CD4-positive, alpha-beta T cell treated with Interleukin-12 subunit alpha and Interleukin-12 subunit beta, for 1 hour (primary cell): ENCODE measurements at regions not wholly inside any gene's neighbourhood (a gene's known extent, or its start where the extent isn't known, plus 50 kb on each side); places are given as distances from the start of the nearest gene placed in this dataset.
A peak's percentile ranks its signal among the peaks of the same experiment; 100 is the strongest.
"Not testable (repeated sequence)": the region's sequence is repeated elsewhere in the genome, so short reads cannot be mapped to it uniquely, and the experiment has no call there.

Experiments used
- DNase-seq: peaks from one replicate; pipeline ENCODE4 v3.0.0-alpha.2; 2020

GRCh38 chr1:184882957-184883815, 91.1 kb downstream of the NIBAN1 start:
- DNase-seq = no peak

GRCh38 chr1:184881941-184882913, 92.1 kb downstream of the NIBAN1 start:
- no peak for DNase-seq

GRCh38 chr1:184879876-184880557, 94.3 kb downstream of the NIBAN1 start:
- no peak for DNase-seq

GRCh38 chr1:184878602-184879001, 95.7 kb downstream of the NIBAN1 start:
- DNase-seq = no peak

GRCh38 chr1:184878002-184878401, 96.3 kb downstream of the NIBAN1 start:
- no peak for DNase-seq

GRCh38 chr1:184876015-184876414, 98.3 kb downstream of the NIBAN1 start:
- not testable (repeated sequence) for DNase-seq

- no peak for DNase-seq
Observed at GRCh38 chr1:184875218-184875617, 99.1 kb downstream of the NIBAN1 start.

- DNase-seq = peak; percentile 26
Observed at GRCh38 chr1:184870319-184870718, 104.0 kb downstream of the NIBAN1 start.

- no peak for DNase-seq
Observed at GRCh38 chr1:184867866-184868689, 106.2 kb downstream of the NIBAN1 start.

GRCh38 chr1:184866991-184867788, 107.1 kb downstream of the NIBAN1 start:
- peak; percentile 76 for DNase-seq

GRCh38 chr1:184866586-184866985, 107.7 kb downstream of the NIBAN1 start:
- no peak for DNase-seq

GRCh38 chr1:184865831-184866230, 108.5 kb downstream of the NIBAN1 start:
- DNase-seq = no peak

GRCh38 chr1:184861755-184862336, 107.2 kb upstream of the EDEM3 start:
- DNase-seq = no peak

GRCh38 chr1:184860985-184861754, 106.5 kb upstream of the EDEM3 start:
- no peak for DNase-seq

GRCh38 chr1:184860535-184860934, 105.9 kb upstream of the EDEM3 start:
- no peak for DNase-seq

- DNase-seq = no peak
Observed at GRCh38 chr1:184859381-184860105, 104.9 kb upstream of the EDEM3 start.

GRCh38 chr1:184858288-184858687, 103.6 kb upstream of the EDEM3 start:
- no peak for DNase-seq

GRCh38 chr1:184854496-184855140, 100.0 kb upstream of the EDEM3 start:
- DNase-seq = no peak

GRCh38 chr1:184854036-184854435, 99.4 kb upstream of the EDEM3 start:
- no peak for DNase-seq
